Cerebellar nuclear complex (tissue), 1 donor: ENCODE measurements at regions not wholly inside any gene's neighbourhood (a gene's known extent, or its start where the extent isn't known, plus 50 kb on each side); places are given as distances from the start of the nearest gene placed in this dataset.
"Not testable (repeated sequence)": the region's sequence is repeated elsewhere in the genome, so short reads cannot be mapped to it uniquely, and the experiment has no call there.

Source experiments
- DNase-seq, 2 experiments: peaks; one replicate each; lab custom pipeline; 2025; lab: John Stamatoyannopoulos, UW

GRCh38 chr5:21336478-21336877 is 1348.5 kb upstream of the CDH18 start:
- not testable (repeated sequence) for DNase-seq

- not testable (repeated sequence) for DNase-seq
These were observed 1327.4 kb upstream of the CDH18 start for GRCh38 chr5:21315376-21315775.

GRCh38 chr5:21301205-21301604 is 1313.2 kb upstream of the CDH18 start:
- DNase-seq = not testable (repeated sequence)

GRCh38 chr5:21274361-21274760 is 1286.4 kb upstream of the CDH18 start:
- not testable (repeated sequence) for DNase-seq

GRCh38 chr5:21263361-21263760 is 1275.4 kb upstream of the CDH18 start:
- DNase-seq = no peak

- peak; percentile 88 to 92 for DNase-seq
These were observed 1266.2 kb upstream of the CDH18 start for GRCh38 chr5:21254161-21254560.

- no peak for DNase-seq
These were observed 1257.0 kb upstream of the CDH18 start for GRCh38 chr5:21244982-21245381.

- DNase-seq = no peak
These were observed 1250.8 kb upstream of the CDH18 start for GRCh38 chr5:21238786-21239185.

- no peak for DNase-seq
These were observed 1249.5 kb upstream of the CDH18 start for GRCh38 chr5:21237461-21237860.

- no peak for DNase-seq
These were observed 1249.0 kb upstream of the CDH18 start for GRCh38 chr5:21236971-21237427.

GRCh38 chr5:21236104-21236503 is 1248.1 kb upstream of the CDH18 start:
- no peak for DNase-seq

- no peak for DNase-seq
These were observed 1237.4 kb upstream of the CDH18 start for GRCh38 chr5:21225223-21226064.

- no peak for DNase-seq
These were observed 1233.6 kb upstream of the CDH18 start for GRCh38 chr5:21221616-21222015.

GRCh38 chr5:21219966-21220365 is 1232.0 kb upstream of the CDH18 start:
- DNase-seq = no peak

- DNase-seq = no peak
These were observed 1231.3 kb upstream of the CDH18 start for GRCh38 chr5:21219251-21219650.

- no peak for DNase-seq
These were observed 1224.0 kb upstream of the CDH18 start for GRCh38 chr5:21212026-21212425.

- no peak for DNase-seq
These were observed 1221.4 kb upstream of the CDH18 start for GRCh38 chr5:21209409-21209808.

- no peak for DNase-seq
These were observed 1211.1 kb upstream of the CDH18 start for GRCh38 chr5:21199087-21199486.

- no peak for DNase-seq
These were observed 1207.1 kb upstream of the CDH18 start for GRCh38 chr5:21195145-21195544.

GRCh38 chr5:21185536-21185935 is 1197.5 kb upstream of the CDH18 start:
- no peak for DNase-seq

GRCh38 chr5:21184581-21184980 is 1196.6 kb upstream of the CDH18 start:
- DNase-seq = no peak

GRCh38 chr5:21181609-21182125 is 1193.7 kb upstream of the CDH18 start:
- DNase-seq = no peak

- no peak for DNase-seq
These were observed 1185.5 kb upstream of the CDH18 start for GRCh38 chr5:21173526-21173925.

GRCh38 chr5:21173036-21173435 is 1185.0 kb upstream of the CDH18 start:
- no peak for DNase-seq
